Prostate gland (tissue), 2 donors: ENCODE measurements at regions not wholly inside any gene's neighbourhood (a gene's known extent, or its start where the extent isn't known, plus 50 kb on each side); places are given as distances from the start of the nearest gene placed in this dataset.

Experiments used
- POLR2AphosphoS5 ChIP-seq: sonication (generic); formaldehyde crosslinking; IDR thresholded peaks from one replicate; pipeline ENCODE4 v1.6.1; 2017; ENCODE audit warnings: antibody characterized with exemption
- TF ChIP-seq, protein P1 (sequence below), 4 experiments: fragments of 200-600 bp in 2 of 4; fragments of 450-650 bp in 2 of 4; sonication (generic) in 2 of 4; IDR thresholded peaks; 1 replicate in 3 of 4; 2 replicates in 1 of 4; pipeline ENCODE4 v1.5.1; 2016 to 2019; ENCODE audit warnings: antibody characterized with exemption in 4 of 4, mild to moderate bottlenecking in 2 of 4, moderate library complexity in 2 of 4

DNA sequence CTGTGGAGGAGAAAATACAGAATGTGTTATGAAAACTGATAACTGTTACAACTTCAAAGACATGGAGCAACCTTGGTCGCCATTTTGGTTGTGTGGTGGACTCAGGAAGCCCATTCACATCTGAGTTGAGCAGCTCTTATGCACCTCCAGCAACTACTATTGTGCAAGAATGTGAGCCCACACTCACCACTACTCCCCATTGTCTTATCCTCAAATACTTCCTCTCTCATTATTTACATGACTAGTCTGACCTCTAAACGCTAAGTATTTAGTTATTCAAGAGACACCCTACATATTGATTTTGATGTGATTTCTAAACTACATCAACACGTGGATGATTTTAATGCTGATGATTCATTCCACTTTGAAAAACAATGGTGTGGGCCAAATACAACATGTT is 516.6 kb upstream of the CLINT1 start:
- no peak for TF ChIP-seq POLR2AphosphoS5
- TF ChIP-seq, protein P1, sequence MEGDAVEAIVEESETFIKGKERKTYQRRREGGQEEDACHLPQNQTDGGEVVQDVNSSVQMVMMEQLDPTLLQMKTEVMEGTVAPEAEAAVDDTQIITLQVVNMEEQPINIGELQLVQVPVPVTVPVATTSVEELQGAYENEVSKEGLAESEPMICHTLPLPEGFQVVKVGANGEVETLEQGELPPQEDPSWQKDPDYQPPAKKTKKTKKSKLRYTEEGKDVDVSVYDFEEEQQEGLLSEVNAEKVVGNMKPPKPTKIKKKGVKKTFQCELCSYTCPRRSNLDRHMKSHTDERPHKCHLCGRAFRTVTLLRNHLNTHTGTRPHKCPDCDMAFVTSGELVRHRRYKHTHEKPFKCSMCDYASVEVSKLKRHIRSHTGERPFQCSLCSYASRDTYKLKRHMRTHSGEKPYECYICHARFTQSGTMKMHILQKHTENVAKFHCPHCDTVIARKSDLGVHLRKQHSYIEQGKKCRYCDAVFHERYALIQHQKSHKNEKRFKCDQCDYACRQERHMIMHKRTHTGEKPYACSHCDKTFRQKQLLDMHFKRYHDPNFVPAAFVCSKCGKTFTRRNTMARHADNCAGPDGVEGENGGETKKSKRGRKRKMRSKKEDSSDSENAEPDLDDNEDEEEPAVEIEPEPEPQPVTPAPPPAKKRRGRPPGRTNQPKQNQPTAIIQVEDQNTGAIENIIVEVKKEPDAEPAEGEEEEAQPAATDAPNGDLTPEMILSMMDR (IDR thresholded peaks at IDR 0.05): no peak
